GM19023 (cell line): ENCODE measurements at regions not wholly inside any gene's neighbourhood (a gene's known extent, or its start where the extent isn't known, plus 50 kb on each side); places are given as distances from the start of the nearest gene placed in this dataset.
A peak's percentile ranks its signal among the peaks of the same experiment; 100 is the strongest.
"Not testable (repeated sequence)": the region's sequence is repeated elsewhere in the genome, so short reads cannot be mapped to it uniquely, and the experiment has no call there.

Experiments used
- ATAC-seq: cut with Tn5 transposase; IDR thresholded peaks from one replicate; pipeline ENCODE4 v1.9.1; 2021; ENCODE audit warnings: mild to moderate bottlenecking, moderate library complexity; ENCODE audit not compliant: unreplicated experiment

GRCh38 chr5:50501491-50502228, 60.6 kb upstream of the EMB start:
- ATAC-seq, result peak; percentile 99

DNA sequence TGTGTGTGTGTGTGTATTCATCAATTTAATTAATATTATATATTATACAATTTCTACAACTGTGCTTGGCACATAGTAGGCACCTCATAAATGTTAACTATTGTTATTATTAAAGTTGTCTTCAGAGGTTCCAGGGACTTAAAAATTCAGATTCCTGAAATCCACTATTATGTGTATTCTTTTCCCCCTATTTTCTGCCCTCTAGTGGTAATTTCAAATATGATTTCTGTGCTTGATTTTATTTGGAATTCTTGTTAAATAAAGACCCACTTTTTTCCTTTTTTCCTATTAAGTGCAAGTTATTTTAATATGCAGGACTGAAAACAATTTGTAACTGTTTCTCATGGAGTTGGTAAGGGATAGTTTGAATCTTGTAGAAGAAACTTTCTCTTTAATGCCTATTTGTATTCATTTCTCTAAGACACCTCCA, 72.0 kb upstream of the EMB start:
- ATAC-seq, result not testable (repeated sequence)

DNA sequence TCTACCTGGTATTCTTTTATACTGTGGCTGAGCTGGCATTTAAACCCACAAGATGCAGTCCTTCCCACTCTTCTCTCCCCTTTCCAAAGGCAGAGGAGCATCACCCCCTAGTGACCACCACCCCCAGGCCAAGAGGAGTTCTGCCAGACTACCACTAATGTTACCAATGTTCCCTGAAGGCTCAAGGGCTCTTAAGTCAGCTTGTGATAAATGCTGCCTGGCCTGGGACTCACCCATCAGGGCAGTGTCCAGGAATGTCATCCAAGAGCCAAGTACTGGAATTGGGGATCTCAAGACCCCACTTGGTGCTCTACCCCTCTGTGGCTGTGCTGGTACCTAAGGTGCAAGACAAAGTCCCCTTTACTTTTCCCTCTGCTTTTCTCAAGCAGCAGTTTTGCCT, 80.0 kb upstream of the EMB start:
- not testable (repeated sequence) for ATAC-seq

GRCh38 chr5:50527514-50528060, 86.5 kb upstream of the EMB start:
- not testable (repeated sequence) for ATAC-seq

DNA sequence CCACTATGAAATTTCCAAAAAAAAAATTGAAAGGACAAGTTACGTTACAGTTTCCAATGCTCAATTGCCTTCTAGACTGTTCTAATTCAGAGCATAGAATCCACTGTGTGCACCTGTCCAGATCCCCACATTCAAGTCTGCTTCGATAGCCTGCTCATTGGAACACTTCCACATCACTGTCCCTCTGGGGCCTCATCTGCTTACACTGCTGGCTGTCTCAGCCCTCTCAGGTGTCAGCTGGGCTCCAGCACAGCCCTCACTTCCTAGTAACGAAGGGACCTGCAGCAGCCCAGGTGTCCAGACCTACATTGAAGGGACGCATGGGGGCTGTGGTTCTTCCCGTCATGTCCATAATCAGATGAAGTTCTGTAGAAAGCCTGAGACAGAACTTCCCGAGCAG, 94.3 kb upstream of the EMB start:
- no peak for ATAC-seq

GRCh38 chr5:50537534-50537933, 96.4 kb upstream of the EMB start:
- not testable (repeated sequence) for ATAC-seq

DNA sequence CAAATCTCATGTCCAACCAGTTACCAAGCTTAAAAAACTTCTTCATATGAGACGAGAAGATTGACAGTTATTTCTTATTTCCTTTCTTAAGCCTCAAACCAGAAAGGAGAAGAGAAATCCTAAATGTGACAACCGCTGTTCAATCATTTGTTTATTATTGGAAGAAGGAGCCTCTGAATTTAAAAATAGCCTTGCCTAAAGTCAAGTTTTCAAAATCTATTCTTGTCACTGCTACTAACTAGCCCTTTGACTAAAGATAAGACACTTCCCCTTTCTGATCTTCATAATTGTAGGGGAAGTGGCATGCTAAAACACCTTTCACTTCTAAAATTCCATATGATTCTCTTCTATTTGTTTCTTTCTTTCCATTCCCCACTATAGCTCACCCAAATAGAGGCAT, 106.2 kb upstream of the EMB start:
- no peak for ATAC-seq

DNA sequence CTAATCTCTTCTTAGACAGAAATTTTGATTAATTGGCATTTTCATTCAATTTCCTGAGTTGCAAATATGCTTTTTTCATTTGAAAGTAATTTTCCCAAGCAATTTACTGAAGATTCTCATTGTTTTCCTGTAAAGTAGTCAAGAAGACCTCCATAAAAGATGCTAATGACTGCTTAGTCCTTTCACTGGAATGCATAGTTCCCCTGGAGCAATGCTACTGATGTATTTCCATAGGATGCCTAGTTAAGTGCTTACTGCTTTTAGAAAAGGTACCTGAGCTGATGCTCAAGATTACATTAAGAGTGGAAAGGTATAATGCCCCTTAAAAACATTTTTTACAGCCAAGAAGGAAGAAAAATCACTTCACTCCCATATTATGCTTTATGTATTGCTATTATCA, 109.2 kb upstream of the EMB start:
- no peak for ATAC-seq

GRCh38 chr5:50550993-50551392, 109.9 kb upstream of the EMB start:
- no peak for ATAC-seq

DNA sequence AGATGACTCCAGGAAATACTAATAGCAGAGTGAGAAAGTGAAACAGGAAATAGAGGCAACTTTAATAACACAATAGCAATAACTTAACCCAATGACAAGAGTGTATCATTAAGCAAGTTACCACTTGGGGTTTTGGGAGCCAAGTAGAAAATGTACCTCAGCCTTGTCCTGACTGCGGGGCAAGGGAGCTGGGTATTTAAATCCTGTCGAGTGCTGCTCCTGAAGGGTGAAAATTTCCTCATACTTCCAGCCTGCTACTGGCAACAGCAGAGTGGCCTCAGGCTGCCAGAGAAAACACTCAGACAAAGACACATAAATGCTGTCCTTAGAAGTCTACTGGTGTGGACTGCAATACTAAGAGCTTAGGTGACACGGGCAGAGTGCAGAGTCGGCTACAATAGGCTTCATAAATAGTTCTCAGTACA, 112.5 kb upstream of the EMB start:
- no peak for ATAC-seq

- ATAC-seq, result not testable (repeated sequence)
These were observed 107.8 kb upstream of the PARP8 start for GRCh38 chr5:50558640-50559039.

DNA sequence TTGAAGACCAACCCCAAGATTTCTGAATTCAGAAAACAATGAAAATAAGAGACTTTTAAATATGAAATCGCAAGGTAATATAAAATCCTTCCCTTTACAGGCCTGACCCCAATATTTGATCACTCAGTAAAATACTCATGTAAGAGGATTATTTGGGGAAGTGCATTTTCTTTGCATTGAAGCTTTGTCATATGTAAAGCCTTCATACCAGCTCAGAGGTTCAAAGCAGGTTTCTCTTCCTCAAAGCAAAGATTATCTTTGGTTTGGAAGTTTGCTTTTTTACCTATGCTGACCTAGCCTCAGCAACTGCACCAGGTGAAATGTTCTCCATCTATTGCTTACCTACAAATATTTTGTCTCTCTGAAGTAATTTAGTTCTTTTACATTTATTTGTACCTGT, 106.5 kb upstream of the PARP8 start:
- no peak for ATAC-seq

- ATAC-seq, result no peak
These were observed 103.7 kb upstream of the PARP8 start for GRCh38 chr5:50562694-50563093.

DNA sequence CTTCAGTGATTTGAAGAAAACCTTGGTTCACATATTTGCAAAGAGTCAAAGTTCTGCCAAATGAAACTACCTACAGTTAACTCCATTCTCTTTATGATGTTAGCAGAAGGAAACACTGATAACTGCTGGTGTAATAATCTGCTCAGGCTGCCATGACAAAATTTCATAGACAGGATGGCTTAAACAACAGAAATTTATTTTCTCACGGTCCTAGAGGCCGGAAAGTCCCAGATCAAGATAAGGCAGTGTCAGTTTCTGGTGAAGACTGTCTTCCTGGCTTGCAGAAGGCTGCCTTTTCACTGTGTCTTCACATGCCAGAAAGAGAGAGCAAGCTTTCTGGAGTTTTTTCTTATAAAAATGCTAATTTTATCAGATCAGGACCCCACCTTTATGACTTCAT, 102.4 kb upstream of the PARP8 start:
- peak; percentile 78 for ATAC-seq

DNA sequence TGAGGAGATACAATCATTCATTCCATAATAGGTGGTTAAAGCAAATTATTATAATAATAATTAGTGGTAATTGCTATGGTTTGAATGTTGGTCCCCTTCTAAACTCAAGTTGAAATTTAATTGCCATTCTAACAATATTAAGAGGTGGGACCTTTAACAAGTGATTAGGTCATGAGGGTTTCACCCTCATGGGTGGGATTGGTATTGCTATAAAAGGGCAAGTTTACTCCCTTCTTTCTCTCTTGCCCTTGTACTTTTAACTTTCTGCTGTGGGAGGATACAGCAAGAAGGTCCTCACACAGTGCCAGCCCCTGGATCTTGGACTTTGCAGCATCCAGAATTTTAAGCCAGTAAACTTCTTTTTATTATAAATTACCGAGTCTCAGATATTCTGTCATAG, 101.9 kb upstream of the PARP8 start:
- no peak for ATAC-seq

- ATAC-seq, result no peak
These were observed 92.3 kb upstream of the PARP8 start for GRCh38 chr5:50574121-50574520.

- no peak for ATAC-seq
These were observed 90.7 kb upstream of the PARP8 start for GRCh38 chr5:50575740-50576139.

DNA sequence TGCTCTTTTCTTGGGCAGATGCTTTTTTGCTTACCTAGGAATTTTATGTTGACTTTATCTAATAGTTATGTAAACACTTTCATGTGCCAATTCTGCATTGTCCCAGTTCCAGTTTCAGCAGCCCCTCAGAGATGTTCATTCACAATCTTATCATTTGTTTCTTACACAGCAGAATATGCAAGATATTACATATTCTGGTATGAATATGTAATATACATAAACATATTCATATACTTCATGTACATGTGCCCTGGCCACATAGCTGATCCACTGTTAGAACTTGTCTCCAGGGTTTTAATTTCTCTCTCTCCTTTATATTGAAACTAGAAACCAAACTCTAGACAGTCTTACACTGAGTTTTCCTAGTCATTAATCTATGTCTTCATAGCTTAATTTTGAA, 90.2 kb upstream of the PARP8 start:
- ATAC-seq, result no peak

- no peak for ATAC-seq
These were observed 89.7 kb upstream of the PARP8 start for GRCh38 chr5:50576686-50577256.

DNA sequence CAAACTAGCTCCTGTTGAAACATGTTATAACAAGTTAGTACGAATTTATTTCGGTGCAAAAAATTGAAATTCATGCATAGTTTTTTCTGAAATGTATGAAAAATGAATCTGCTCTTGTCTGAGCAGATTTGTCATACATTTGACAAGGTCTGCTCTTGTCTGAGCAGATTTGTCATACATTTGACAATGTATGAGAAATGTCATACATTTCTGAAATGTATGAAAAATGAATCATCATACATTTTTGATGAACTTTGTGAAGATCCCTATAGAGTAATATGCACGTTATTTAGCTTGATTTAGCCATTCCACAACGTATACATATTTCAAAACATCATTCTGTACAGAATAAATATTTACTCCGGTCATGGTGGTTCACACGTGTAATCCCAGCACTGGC, 85.9 kb upstream of the PARP8 start:
- no peak for ATAC-seq

GRCh38 chr5:50581845-50582244, 84.6 kb upstream of the PARP8 start:
- not testable (repeated sequence) for ATAC-seq

DNA sequence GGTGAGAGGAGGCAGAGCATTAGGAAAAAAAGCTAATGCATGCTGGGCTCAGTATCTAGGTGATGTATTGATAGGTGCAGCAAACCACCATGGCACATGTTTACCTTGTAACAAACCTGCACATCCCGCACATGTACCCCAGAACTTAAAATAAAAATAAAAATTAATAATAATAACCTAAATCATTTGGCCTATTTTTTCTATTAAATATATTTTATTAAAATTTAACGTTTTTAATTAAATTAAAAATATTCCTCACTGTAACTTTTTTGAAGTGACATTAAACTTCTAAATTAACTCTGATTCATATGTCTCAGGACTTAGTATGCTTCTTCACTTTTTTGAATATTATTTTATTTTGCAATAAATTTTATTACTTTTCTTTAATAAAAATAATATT, 83.7 kb upstream of the PARP8 start:
- no peak for ATAC-seq
